GM12864 (cell line): ENCODE measurements at regions not wholly inside any gene's neighbourhood (a gene's known extent, or its start where the extent isn't known, plus 50 kb on each side); places are given as distances from the start of the nearest gene placed in this dataset.

Experiments used
- DNase-seq: peaks from one replicate; pipeline ENCODE4 v3.0.0-alpha.2; 2011; ENCODE audit warnings: low read depth
- H3K4me3 ChIP-seq: 2 replicates; pipeline ENCODE4 v1.5.1; 2011; ENCODE audit warnings: mild to moderate bottlenecking, low read depth, low read length, control low read depth
- TF ChIP-seq, protein P1 (sequence below): IDR thresholded peaks from 2 replicates; pipeline ENCODE4 v1.5.1; 2011; ENCODE audit warnings: low read depth, mild to moderate bottlenecking, moderate library complexity, low read length, control low read depth, inconsistent platforms; ENCODE audit errors: missing control alignments

DNA sequence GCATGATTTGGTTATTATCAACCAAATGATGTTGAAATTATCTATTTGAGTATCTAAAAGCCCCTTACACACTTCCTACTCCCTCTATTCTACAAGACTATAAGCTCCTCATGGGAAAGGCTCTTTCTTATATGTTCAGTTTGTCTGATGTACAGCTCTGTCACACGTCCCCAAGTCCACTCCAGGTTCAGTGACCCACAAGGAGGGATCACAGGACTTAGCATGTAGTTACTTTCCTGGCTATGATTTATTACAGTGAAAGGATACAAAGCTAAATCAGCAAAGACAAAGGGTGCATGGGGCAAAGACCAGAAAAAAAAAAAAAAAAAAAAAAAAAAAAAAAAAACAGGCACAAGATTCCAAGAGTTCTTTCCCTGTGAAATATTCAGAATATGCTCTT is 125.6 kb upstream of the TMEM106B start:
- DNase-seq = no peak
- TF ChIP-seq, protein P1, sequence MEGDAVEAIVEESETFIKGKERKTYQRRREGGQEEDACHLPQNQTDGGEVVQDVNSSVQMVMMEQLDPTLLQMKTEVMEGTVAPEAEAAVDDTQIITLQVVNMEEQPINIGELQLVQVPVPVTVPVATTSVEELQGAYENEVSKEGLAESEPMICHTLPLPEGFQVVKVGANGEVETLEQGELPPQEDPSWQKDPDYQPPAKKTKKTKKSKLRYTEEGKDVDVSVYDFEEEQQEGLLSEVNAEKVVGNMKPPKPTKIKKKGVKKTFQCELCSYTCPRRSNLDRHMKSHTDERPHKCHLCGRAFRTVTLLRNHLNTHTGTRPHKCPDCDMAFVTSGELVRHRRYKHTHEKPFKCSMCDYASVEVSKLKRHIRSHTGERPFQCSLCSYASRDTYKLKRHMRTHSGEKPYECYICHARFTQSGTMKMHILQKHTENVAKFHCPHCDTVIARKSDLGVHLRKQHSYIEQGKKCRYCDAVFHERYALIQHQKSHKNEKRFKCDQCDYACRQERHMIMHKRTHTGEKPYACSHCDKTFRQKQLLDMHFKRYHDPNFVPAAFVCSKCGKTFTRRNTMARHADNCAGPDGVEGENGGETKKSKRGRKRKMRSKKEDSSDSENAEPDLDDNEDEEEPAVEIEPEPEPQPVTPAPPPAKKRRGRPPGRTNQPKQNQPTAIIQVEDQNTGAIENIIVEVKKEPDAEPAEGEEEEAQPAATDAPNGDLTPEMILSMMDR = no peak
- H3K4me3 ChIP-seq = no peak overlapping the region

DNA sequence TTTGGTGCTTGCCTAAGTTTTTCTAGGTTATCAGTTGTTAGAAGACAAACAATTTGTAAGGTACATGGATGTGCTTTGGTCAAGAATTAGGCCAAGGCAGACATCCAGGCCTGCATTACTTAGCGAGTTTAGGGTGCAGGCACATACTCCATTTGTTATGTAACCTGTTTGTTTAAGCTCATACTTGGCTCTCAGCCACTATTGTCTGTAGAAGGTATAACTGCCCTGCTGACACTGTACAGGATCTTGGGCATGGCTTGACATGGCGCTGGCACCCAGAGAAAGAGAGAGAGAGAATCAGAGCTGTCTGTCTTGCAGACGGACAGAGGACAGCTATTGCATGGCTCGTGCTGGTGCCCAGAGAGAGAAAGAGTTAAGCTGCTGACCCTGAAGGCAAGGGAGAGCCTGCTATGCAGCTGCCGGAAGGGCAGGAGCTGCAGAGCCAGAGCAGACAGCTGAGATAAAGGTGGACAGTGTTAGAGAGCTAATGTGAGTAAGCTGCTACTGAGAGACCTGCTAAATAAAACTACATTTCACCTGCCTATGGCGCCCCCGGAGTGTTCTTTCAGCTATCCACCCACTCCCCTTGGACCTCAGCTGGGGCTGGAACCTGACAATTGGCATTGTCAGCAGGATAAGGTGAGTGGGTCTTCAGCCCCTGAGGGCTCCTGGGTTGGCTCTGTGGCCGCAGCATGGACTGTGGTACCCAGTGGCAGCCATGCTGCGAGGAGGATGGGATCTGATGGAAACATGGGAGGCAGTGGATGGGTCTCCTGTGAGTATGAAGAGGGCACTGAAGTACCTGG is 120.9 kb upstream of the TMEM106B start:
- no peak for DNase-seq
- H3K4me3 ChIP-seq = no peak overlapping the region
- TF ChIP-seq, protein P1 = no peak

DNA sequence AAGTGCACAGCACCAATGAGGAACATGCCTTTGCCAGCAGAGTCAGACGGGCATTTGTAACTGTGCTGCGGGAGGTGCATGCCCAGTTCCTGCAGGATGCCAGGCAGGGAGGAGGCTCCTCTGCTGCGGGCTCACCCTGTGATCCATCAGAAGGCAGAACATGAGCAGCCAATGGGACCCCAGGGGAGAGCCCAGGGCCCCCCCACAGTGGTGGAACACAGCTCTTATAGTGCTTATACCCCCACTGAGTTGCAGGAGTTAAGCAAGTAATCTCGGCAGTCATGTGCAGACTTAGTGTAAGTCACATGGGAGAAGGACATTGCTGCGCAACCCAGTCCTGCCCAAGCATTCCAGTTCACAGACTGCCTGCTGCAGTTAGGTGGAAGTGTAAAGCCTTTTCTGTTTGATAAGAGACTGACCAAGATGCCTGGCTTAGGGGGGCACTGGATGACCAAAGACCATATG is 120.3 kb upstream of the TMEM106B start:
- TF ChIP-seq, protein P1 = no peak
- no peak overlapping the region for H3K4me3 ChIP-seq
- DNase-seq = no peak

DNA sequence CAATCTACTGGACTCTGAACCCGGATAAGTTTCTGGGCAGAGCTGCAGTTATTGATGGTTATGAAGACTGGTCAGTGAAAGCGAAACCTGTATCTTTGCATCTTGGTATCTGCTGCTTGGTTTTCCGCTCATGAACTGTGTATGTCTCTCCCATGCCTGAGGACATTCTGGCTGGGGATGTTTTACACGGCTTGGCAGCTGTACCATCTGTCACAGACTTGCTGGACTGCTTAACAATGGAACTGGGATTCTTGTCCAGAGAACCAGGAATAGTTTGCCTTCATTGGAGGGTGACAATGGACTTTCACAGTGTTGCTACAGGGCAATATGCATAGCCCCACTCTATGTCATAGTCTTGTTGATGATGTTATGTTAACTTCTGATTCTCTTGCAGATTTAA is 119.9 kb upstream of the TMEM106B start:
- DNase-seq = no peak
- TF ChIP-seq, protein P1 = no peak
- no peak overlapping the region for H3K4me3 ChIP-seq

DNA sequence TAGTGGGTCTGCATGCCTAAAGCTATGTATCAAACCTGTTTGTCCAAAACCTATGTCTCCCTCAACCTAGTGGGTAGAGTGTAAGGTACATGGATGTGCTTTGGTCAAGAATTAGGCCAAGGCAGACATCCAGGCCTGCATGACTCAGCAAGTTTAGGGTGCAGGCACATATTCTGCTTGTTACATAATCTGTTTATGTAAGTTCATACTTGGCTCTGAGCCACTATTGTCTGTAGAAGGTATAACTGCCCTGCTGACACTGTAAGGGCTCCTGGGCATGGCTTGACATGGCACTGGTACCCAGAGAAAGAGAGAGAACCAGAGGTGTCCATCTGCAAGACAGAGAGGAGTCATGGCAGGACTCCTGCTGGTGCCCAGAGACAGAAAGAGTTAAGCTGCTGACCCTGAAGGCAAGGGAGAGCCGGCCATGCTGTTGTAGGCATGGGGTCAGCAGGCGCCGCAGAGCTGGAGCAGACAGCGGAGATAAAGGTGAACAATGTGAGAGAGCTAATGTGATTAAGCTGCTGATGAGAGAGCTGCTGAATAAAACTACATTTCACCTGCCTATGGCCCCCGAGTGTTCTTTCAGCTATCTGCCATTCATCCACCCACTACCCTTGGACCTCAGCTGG is 118.5 kb upstream of the TMEM106B start:
- TF ChIP-seq, protein P1 = no peak
- DNase-seq = no peak
- no peak overlapping the region for H3K4me3 ChIP-seq

DNA sequence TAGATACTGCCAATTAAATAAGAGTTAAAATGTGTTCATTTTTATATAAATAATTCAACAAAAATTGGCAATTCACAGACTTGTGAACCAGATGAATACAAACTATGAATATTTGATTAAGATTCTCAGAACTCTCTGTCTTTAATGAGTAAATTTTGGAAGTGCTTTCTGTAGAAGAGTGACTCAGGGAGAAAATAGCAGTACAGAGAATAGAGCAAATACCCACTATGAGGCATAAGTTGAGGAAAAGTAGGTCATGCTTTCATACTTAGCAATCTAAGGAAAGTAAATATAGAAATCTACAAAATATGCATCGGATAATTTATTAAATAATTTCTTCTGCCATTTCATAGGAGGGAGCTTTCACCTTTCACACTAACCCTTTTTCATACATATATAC is 117.7 kb upstream of the TMEM106B start:
- DNase-seq = no peak
- TF ChIP-seq, protein P1 = no peak
- no peak overlapping the region for H3K4me3 ChIP-seq
